Astrocyte (in vitro differentiated cells and primary cell): ENCODE measurements at regions not wholly inside any gene's neighbourhood (a gene's known extent, or its start where the extent isn't known, plus 50 kb on each side); places are given as distances from the start of the nearest gene placed in this dataset.

Source experiments
- DNase-seq: peaks from one replicate; pipeline ENCODE4 v3.0.0-alpha.2; 2010; ENCODE audit warnings: low read depth
- FAIRE-seq: peaks from 2 replicates; lab custom pipeline; 2011; peaks lifted over from hg19 to GRCh38; lab: Jason Lieb, UNC
- H2AFZ ChIP-seq: 2 replicates; pipeline ENCODE4 v1.6.0; 2012; ENCODE audit warnings: low read depth, low read length, inconsistent platforms
- H3K27ac ChIP-seq: 2 replicates; pipeline ENCODE4 v1.5.1; 2011; ENCODE audit warnings: low read depth, low read length, inconsistent platforms
- H3K27me3 ChIP-seq: 2 replicates; pipeline ENCODE4 v1.6.0; 2011; ENCODE audit warnings: low read length, inconsistent platforms; ENCODE audit not compliant: insufficient read depth
- H3K36me3 ChIP-seq: 2 replicates; pipeline ENCODE4 v1.5.1; 2011; ENCODE audit warnings: low read length, inconsistent platforms; ENCODE audit not compliant: insufficient read depth
- H3K4me1 ChIP-seq: 2 replicates; pipeline ENCODE4 v1.5.1; 2011; ENCODE audit warnings: low read length, inconsistent platforms; ENCODE audit not compliant: insufficient read depth
- H3K4me2 ChIP-seq: 2 replicates; pipeline ENCODE4 v1.6.0; 2012; ENCODE audit warnings: low read length, inconsistent platforms
- H3K4me3 ChIP-seq: 2 replicates; pipeline ENCODE4 v1.5.1; 2011; ENCODE audit warnings: low read depth, mild to moderate bottlenecking, low read length, inconsistent platforms; ENCODE audit not compliant: insufficient read depth
- H3K79me2 ChIP-seq: 2 replicates; pipeline ENCODE4 v1.6.0; 2012; ENCODE audit warnings: mild to moderate bottlenecking, low read length, inconsistent platforms; ENCODE audit not compliant: insufficient read depth
- H3K9ac ChIP-seq: 2 replicates; pipeline ENCODE4 v1.6.0; 2012; ENCODE audit warnings: mild to moderate bottlenecking, low read length, inconsistent platforms
- H3K9me3 ChIP-seq: 2 replicates; pipeline ENCODE4 v1.5.1; 2012; ENCODE audit warnings: low read depth, mild to moderate bottlenecking, low read length, inconsistent platforms; ENCODE audit not compliant: insufficient read depth
- H4K20me1 ChIP-seq: 2 replicates; pipeline ENCODE4 v1.6.0; 2012; ENCODE audit warnings: low read length, inconsistent platforms; ENCODE audit not compliant: insufficient read depth
- H3K27ac Mint-ChIP-seq: one replicate; pipeline ENCODE4 v1.8.0; 2021; ENCODE audit warnings: mild to moderate bottlenecking, mixed read lengths; ENCODE audit not compliant: unreplicated experiment
- H3K27me3 Mint-ChIP-seq: one replicate; pipeline ENCODE4 v1.8.0; 2021; ENCODE audit warnings: low read depth, mixed read lengths; ENCODE audit not compliant: unreplicated experiment
- H3K36me3 Mint-ChIP-seq: one replicate; pipeline ENCODE4 v1.8.0; 2021; ENCODE audit warnings: low read depth, mixed read lengths; ENCODE audit not compliant: unreplicated experiment
- H3K4me1 Mint-ChIP-seq: one replicate; pipeline ENCODE4 v1.8.0; 2021; ENCODE audit warnings: low read depth, mixed read lengths; ENCODE audit not compliant: unreplicated experiment
- H3K4me3 Mint-ChIP-seq: one replicate; pipeline ENCODE4 v1.8.0; 2021; ENCODE audit warnings: mild to moderate bottlenecking, moderate library complexity, mixed read lengths; ENCODE audit not compliant: unreplicated experiment
- H3K9me3 Mint-ChIP-seq: one replicate; pipeline ENCODE4 v1.8.0; 2021; ENCODE audit warnings: mild to moderate bottlenecking, mixed read lengths; ENCODE audit not compliant: unreplicated experiment
- EZH2 ChIP-seq: IDR thresholded peaks from 2 replicates; pipeline ENCODE4 v1.6.1; 2012; ENCODE audit warnings: mild to moderate bottlenecking, low read length, inconsistent platforms; ENCODE audit not compliant: insufficient read depth
- TF ChIP-seq, protein P1 (sequence below): IDR thresholded peaks from 2 replicates; pipeline ENCODE4 v1.5.1; 2011; ENCODE audit warnings: low read depth, mild to moderate bottlenecking, inconsistent platforms, low read length, moderate library complexity; ENCODE audit not compliant: insufficient read depth

DNA sequence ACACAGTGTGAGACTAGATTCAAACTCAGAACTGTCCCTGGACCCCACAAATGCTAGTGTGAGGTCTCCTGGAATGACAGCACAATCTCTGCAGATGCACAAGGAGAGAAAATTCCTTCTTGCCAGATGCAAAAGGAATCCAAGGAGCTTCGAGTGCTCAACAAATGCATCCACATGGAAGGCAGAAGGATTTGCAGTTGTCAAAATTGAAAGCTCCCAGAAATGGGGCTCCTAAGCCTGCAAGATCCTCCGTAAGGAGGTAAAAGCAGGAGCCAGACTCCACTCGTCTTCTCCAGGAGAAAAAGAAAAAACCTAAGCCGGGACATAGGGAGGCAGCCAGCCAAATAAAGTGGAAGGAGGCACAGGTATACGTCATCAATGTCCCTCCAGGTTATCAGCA, 355.0 kb upstream of the KLHL29 start:
- H3K4me3 Mint-ChIP-seq: no peak overlapping the region
- DNase-seq (no peak), FAIRE-seq (no peak)
- H3K36me3 ChIP-seq: no peaks in the 10 kb centered on the region
- H3K9ac ChIP-seq: no peak overlapping the region
- H3K27ac Mint-ChIP-seq: no peak overlapping the region
- H4K20me1 ChIP-seq: no peaks in the 10 kb centered on the region
- H3K4me3 ChIP-seq: no peak overlapping the region
- no peaks in the 10 kb centered on the region for H3K36me3 Mint-ChIP-seq
- no peaks in the 10 kb centered on the region for H3K79me2 ChIP-seq
- H3K27ac ChIP-seq: no peak overlapping the region
- TF ChIP-seq, protein P1, sequence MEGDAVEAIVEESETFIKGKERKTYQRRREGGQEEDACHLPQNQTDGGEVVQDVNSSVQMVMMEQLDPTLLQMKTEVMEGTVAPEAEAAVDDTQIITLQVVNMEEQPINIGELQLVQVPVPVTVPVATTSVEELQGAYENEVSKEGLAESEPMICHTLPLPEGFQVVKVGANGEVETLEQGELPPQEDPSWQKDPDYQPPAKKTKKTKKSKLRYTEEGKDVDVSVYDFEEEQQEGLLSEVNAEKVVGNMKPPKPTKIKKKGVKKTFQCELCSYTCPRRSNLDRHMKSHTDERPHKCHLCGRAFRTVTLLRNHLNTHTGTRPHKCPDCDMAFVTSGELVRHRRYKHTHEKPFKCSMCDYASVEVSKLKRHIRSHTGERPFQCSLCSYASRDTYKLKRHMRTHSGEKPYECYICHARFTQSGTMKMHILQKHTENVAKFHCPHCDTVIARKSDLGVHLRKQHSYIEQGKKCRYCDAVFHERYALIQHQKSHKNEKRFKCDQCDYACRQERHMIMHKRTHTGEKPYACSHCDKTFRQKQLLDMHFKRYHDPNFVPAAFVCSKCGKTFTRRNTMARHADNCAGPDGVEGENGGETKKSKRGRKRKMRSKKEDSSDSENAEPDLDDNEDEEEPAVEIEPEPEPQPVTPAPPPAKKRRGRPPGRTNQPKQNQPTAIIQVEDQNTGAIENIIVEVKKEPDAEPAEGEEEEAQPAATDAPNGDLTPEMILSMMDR: no peak
- TF ChIP-seq EZH2: no peak
- H3K9me3 Mint-ChIP-seq: no peaks in the 10 kb centered on the region
- no peaks in the 10 kb centered on the region for H3K4me1 ChIP-seq
- no peak overlapping the region for H3K4me2 ChIP-seq
- peaks cover 48% of the 10 kb centered on the region for H3K27me3 Mint-ChIP-seq
- H3K27me3 ChIP-seq: no peaks in the 10 kb centered on the region
- H3K9me3 ChIP-seq: peaks cover 2% of the 10 kb centered on the region
- no peaks in the 10 kb centered on the region for H3K4me1 Mint-ChIP-seq
- H2AFZ ChIP-seq: no peak overlapping the region

DNA sequence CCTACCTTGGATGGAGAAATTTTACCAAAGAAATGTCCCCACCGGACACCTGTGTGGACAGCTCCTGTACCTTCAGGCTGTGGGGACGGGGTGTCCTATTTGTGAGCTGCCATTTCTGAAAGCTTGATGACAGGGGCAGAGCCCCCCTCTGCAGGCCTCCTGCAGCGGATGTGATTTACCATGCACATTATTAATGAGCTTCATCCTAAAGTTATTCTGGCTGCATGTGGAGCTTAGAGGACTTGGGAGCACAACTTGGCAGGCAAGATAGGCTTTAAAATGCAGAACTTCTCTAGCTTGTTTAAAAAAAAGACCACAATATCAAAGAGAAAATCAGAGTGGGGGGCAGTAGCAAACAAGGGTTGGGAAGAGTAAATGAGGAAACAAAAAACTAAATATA, 350.0 kb upstream of the KLHL29 start:
- H3K9me3 Mint-ChIP-seq: no peaks in the 10 kb centered on the region

DNA sequence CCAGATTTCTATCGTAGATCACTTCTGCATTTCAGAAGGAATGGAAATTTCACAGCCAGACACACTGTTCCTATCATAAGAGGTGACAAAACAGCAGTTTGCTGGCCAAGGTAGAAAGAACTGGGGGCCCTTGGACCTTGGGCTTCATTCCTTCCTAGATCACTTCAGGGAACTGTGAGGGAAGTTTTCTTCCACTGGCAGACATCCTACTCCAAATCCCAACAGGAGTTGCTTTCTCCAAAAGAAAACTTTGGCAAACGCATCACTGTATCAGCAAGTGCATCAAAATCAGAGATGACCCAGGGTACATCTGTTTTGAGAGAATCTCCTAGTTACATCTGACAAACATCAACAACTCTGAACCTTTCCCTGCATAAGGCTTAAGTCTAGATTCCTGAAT, 348.4 kb upstream of the KLHL29 start:
- Histone ChIP-seq H3K4me1 (no peaks in the 10 kb centered on the region), H3K36me3 (no peaks in the 10 kb centered on the region), H3K4me2 (no peak overlapping the region), H2AFZ (no peak overlapping the region), H3K27me3 (no peaks in the 10 kb centered on the region), H3K4me3 (no peak overlapping the region), H3K9ac (no peak overlapping the region), H3K79me2 (no peaks in the 10 kb centered on the region), H4K20me1 (no peaks in the 10 kb centered on the region), H3K9me3 (no peaks in the 10 kb centered on the region), H3K27ac (no peak overlapping the region)
- H3K27ac Mint-ChIP-seq: no peak overlapping the region
- H3K4me3 Mint-ChIP-seq: no peak overlapping the region
- H3K9me3 Mint-ChIP-seq: no peaks in the 10 kb centered on the region
- DNase-seq (no peak), FAIRE-seq (no peak)
- no peaks in the 10 kb centered on the region for H3K36me3 Mint-ChIP-seq
- H3K27me3 Mint-ChIP-seq: peaks cover 28% of the 10 kb centered on the region
- no peaks in the 10 kb centered on the region for H3K4me1 Mint-ChIP-seq
- TF ChIP-seq EZH2: no peak
- TF ChIP-seq, protein P1: no peak

More for the DNA sequence above, 350.0 kb upstream of the KLHL29 start:
- no peak overlapping the region for H3K9ac ChIP-seq
- FAIRE-seq: no peak
- H3K36me3 Mint-ChIP-seq: no peaks in the 10 kb centered on the region
- H3K4me3 ChIP-seq: no peak overlapping the region
- DNase-seq: no peak
- no peak overlapping the region for H3K4me2 ChIP-seq
- H3K9me3 ChIP-seq: peaks cover 2% of the 10 kb centered on the region
- H3K27ac Mint-ChIP-seq: no peak overlapping the region
- no peak overlapping the region for H2AFZ ChIP-seq
- H3K4me1 ChIP-seq: no peaks in the 10 kb centered on the region
- H3K36me3 ChIP-seq: no peaks in the 10 kb centered on the region
- no peak overlapping the region for H3K4me3 Mint-ChIP-seq
- no peaks in the 10 kb centered on the region for H3K79me2 ChIP-seq
- no peak overlapping the region for H3K27ac ChIP-seq
- no peaks in the 10 kb centered on the region for H3K27me3 ChIP-seq
- no peaks in the 10 kb centered on the region for H4K20me1 ChIP-seq
- no peaks in the 10 kb centered on the region for H3K4me1 Mint-ChIP-seq
- no peak for TF ChIP-seq EZH2
- H3K27me3 Mint-ChIP-seq: peaks cover 31% of the 10 kb centered on the region
